CD4-positive, alpha-beta T cell (primary cell): ENCODE measurements at regions not wholly inside any gene's neighbourhood (a gene's known extent, or its start where the extent isn't known, plus 50 kb on each side); places are given as distances from the start of the nearest gene placed in this dataset.

Experiments
- ATAC-seq: fragments of 200-7000 bp; cut with Tn5 transposase; one replicate; pipeline ENCODE4 v1.10.0; 2022; ENCODE audit warnings: mild to moderate bottlenecking; ENCODE audit not compliant: poor library complexity
- CTCF ChIA-PET: fragments of 350-600 bp; sonication (Branson Sonifier 250); formaldehyde crosslinking; loops from one replicate; lab custom pipeline; 2021; ENCODE audit warnings: antibody characterized with exemption, inconsistent platforms; lab: Charles Lee
- POLR2A ChIA-PET: fragments of 350-600 bp; sonication (Branson Sonifier 250); formaldehyde crosslinking; loops from one replicate; lab custom pipeline; 2021; ENCODE audit warnings: antibody characterized with exemption, inconsistent platforms; lab: Charles Lee
- DNase-seq, 14 experiments: peaks; one replicate each; pipeline ENCODE4 v3.0.0-alpha.2; 2013 to 2020; ENCODE audit warnings: mixed read lengths in 2 of 14
- H3K27ac ChIP-seq, 2 donors: one replicate each; pipeline versions ENCODE4 v1.5.1 to v1.7.0; 2013; ENCODE audit warnings: low read length in 2 of 2, low read depth in 1 of 2, mild to moderate bottlenecking in 1 of 2
- H3K27me3 ChIP-seq, 2 experiments: 1 replicate in 1 of 2; 2 replicates in 1 of 2; pipeline versions ENCODE4 v1.6.1 to v1.7.0; 2013; ENCODE audit warnings: low read length in 2 of 2, control low read depth in 1 of 2, mild to moderate bottlenecking in 1 of 2, moderate library complexity in 1 of 2; ENCODE audit not compliant: insufficient read depth in 2 of 2, control insufficient read depth in 1 of 2
- H3K36me3 ChIP-seq: one replicate; pipeline ENCODE4 v1.6.1; 2013; ENCODE audit warnings: low read length, control low read depth; ENCODE audit not compliant: insufficient read depth
- H3K4me1 ChIP-seq: one replicate; pipeline ENCODE4 v1.6.1; 2013; ENCODE audit warnings: low read length, control low read depth; ENCODE audit not compliant: insufficient read depth
- H3K4me3 ChIP-seq: one replicate; pipeline ENCODE4 v1.5.1; 2013; ENCODE audit warnings: mild to moderate bottlenecking, low read length, moderate library complexity
- H3K9me3 ChIP-seq, 2 experiments: 1 replicate in 1 of 2; 2 replicates in 1 of 2; pipeline versions ENCODE4 v1.6.1 to v1.7.0; 2013; ENCODE audit warnings: low read length in 2 of 2, mild to moderate bottlenecking in 2 of 2, control low read depth in 1 of 2, moderate library complexity in 1 of 2; ENCODE audit not compliant: control insufficient read depth in 1 of 2, insufficient read depth in 1 of 2
- H3K27ac Mint-ChIP-seq: one replicate; pipeline ENCODE4 v1.8.0; 2020; ENCODE audit warnings: mixed read lengths
- H3K27me3 Mint-ChIP-seq: one replicate; pipeline ENCODE4 v1.8.0; 2021; ENCODE audit warnings: mixed read lengths
- H3K36me3 Mint-ChIP-seq: one replicate; pipeline ENCODE4 v1.8.0; 2021; ENCODE audit warnings: low read depth, mixed read lengths
- H3K4me1 Mint-ChIP-seq: one replicate; pipeline ENCODE4 v1.8.0; 2021; ENCODE audit warnings: low read depth, mixed read lengths
- H3K4me3 Mint-ChIP-seq: one replicate; pipeline ENCODE4 v1.8.0; 2020; ENCODE audit warnings: mild to moderate bottlenecking, mixed read lengths
- H3K9me3 Mint-ChIP-seq: one replicate; pipeline ENCODE4 v1.8.0; 2020; ENCODE audit warnings: mixed read lengths
- CTCF ChIP-seq: fragments of 200-600 bp; IDR thresholded peaks from one replicate; pipeline ENCODE4 v1.8.0; 2022; ENCODE audit warnings: antibody characterized with exemption, mild to moderate bottlenecking
- intact Hi-C, 2 experiments: fragments of 100-400 bp; cut with DNase I in 1 of 2; cut with micrococcal nuclease in 1 of 2; formaldehyde crosslinking; loops; one replicate each; pipeline versions ENCODE4 v1.15.1 to v1.9.0; 2023 to 2025; cut with DNase I, micrococcal nuclease

GRCh38 chr21:27454234-27454633, 487.3 kb upstream of the ADAMTS5 start:
- Histone ChIP-seq H3K4me3 (no peak overlapping the region), H3K4me1 (no peaks in the 10 kb centered on the region), H3K27ac (no peak overlapping the region), H3K36me3 (no peaks in the 10 kb centered on the region), H3K27me3 (no peaks in the 10 kb centered on the region), H3K9me3 (no peaks in the 10 kb centered on the region)
- no peak overlapping the region for H3K4me3 Mint-ChIP-seq
- intact Hi-C loops = no loop called here
- no peaks in the 10 kb centered on the region for H3K4me1 Mint-ChIP-seq
- ChIA-PET POLR2A (no interaction called here), CTCF (no interaction called here)
- no peaks in the 10 kb centered on the region for H3K36me3 Mint-ChIP-seq
- ATAC-seq = no peak
- H3K9me3 Mint-ChIP-seq = no peaks in the 10 kb centered on the region
- H3K27me3 Mint-ChIP-seq = no peaks in the 10 kb centered on the region
- no peak overlapping the region for H3K27ac Mint-ChIP-seq
- no peak for TF ChIP-seq CTCF
- DNase-seq = no peak

- H3K36me3 Mint-ChIP-seq = no peaks in the 10 kb centered on the region
- no peak overlapping the region for H3K27ac Mint-ChIP-seq
These were observed 484.2 kb upstream of the ADAMTS5 start for GRCh38 chr21:27451116-27451515.

GRCh38 chr21:27450216-27450615, 483.3 kb upstream of the ADAMTS5 start:
- Mint-ChIP-seq H3K27me3 (no peaks in the 10 kb centered on the region), H3K36me3 (no peaks in the 10 kb centered on the region), H3K27ac (no peak overlapping the region), H3K9me3 (peaks cover 7% of the 10 kb centered on the region), H3K4me3 (no peak overlapping the region), H3K4me1 (no peaks in the 10 kb centered on the region)
- no peaks in the 10 kb centered on the region for H3K36me3 ChIP-seq
- H3K4me1 ChIP-seq = no peaks in the 10 kb centered on the region
- CTCF ChIA-PET = no interaction called here
- H3K27ac ChIP-seq = no peak overlapping the region
- DNase-seq (no peak), ATAC-seq (no peak)
- no peaks in the 10 kb centered on the region for H3K9me3 ChIP-seq
- H3K4me3 ChIP-seq = no peak overlapping the region
- TF ChIP-seq CTCF = no peak
- H3K27me3 ChIP-seq = no peaks in the 10 kb centered on the region
- intact Hi-C loops = no loop called here
- POLR2A ChIA-PET = no interaction called here

More at GRCh38 chr21:27451116-27451515, 484.2 kb upstream of the ADAMTS5 start:
- TF ChIP-seq CTCF = no peak
- H3K27me3 ChIP-seq = no peaks in the 10 kb centered on the region
- H3K4me1 ChIP-seq = no peaks in the 10 kb centered on the region
- DNase-seq (no peak), ATAC-seq (no peak)
- intact Hi-C loops = no loop called here
- ChIA-PET CTCF (no interaction called here), POLR2A (no interaction called here)
- H3K4me1 Mint-ChIP-seq = no peaks in the 10 kb centered on the region
- H3K9me3 Mint-ChIP-seq = peaks cover 4% of the 10 kb centered on the region
- H3K4me3 Mint-ChIP-seq = no peak overlapping the region
- no peaks in the 10 kb centered on the region for H3K27me3 Mint-ChIP-seq
- H3K9me3 ChIP-seq = no peaks in the 10 kb centered on the region
- no peaks in the 10 kb centered on the region for H3K36me3 ChIP-seq
- no peak overlapping the region for H3K27ac ChIP-seq
- H3K4me3 ChIP-seq = no peak overlapping the region
